Muscle of leg (tissue), 3 donors: ENCODE measurements at regions not wholly inside any gene's neighbourhood (a gene's known extent, or its start where the extent isn't known, plus 50 kb on each side); places are given as distances from the start of the nearest gene placed in this dataset.

Experiments used
- DNase-seq: peaks from one replicate; pipeline ENCODE4 v3.0.0; 2013
- H3K27ac ChIP-seq: one replicate; pipeline ENCODE4 v1.5.1; 2013; ENCODE audit warnings: mild to moderate bottlenecking, low read length, control low read depth
- H3K27me3 ChIP-seq: one replicate; pipeline ENCODE4 v1.6.1; 2013; ENCODE audit warnings: low read length; ENCODE audit not compliant: control insufficient read depth, insufficient read depth
- H3K36me3 ChIP-seq: one replicate; pipeline ENCODE4 v1.6.1; 2013; ENCODE audit warnings: low read length; ENCODE audit not compliant: control insufficient read depth, insufficient read depth
- H3K4me1 ChIP-seq: one replicate; pipeline ENCODE4 v1.6.1; 2013; ENCODE audit warnings: low read length; ENCODE audit not compliant: control insufficient read depth, insufficient read depth
- H3K4me3 ChIP-seq: one replicate; pipeline ENCODE4 v1.5.1; 2013; ENCODE audit warnings: low read length, control low read depth
- H3K9me3 ChIP-seq: replicated peaks from 2 replicates; pipeline ENCODE4 v1.6.1; 2013; ENCODE audit warnings: low read depth, low read length; ENCODE audit not compliant: control insufficient read depth
- WGBS: methylation state at CpG from one replicate; pipeline ENCODE4 v1.1.5; 2013; ENCODE audit warnings: missing lambda C conversion rate; ENCODE audit not compliant: insufficient coverage; 5-methylcytosine and 5-hydroxymethylcytosine counted together

- no peak overlapping the region for H3K27ac ChIP-seq
- H3K27me3 ChIP-seq = no peaks in the 10 kb centered on the region
- 81% methylated on average over 10 of the region's 16 CpGs for WGBS
- no peaks in the 10 kb centered on the region for H3K4me1 ChIP-seq
- H3K36me3 ChIP-seq = no peaks in the 10 kb centered on the region
- DNase-seq = no peak
- H3K4me3 ChIP-seq = no peak overlapping the region
- H3K9me3 ChIP-seq = no peaks in the 10 kb centered on the region
Observed at GRCh38 chr5:15384581-15384980, 115.4 kb upstream of the FBXL7 start.

GRCh38 chr5:15384176-15384575 is 115.8 kb upstream of the FBXL7 start:
- Histone ChIP-seq H3K27me3 (no peaks in the 10 kb centered on the region), H3K36me3 (no peaks in the 10 kb centered on the region), H3K9me3 (no peaks in the 10 kb centered on the region), H3K4me1 (no peaks in the 10 kb centered on the region), H3K4me3 (no peak overlapping the region), H3K27ac (no peak overlapping the region)
- no peak for DNase-seq
- WGBS = 77% methylated on average over 8 of the region's 9 CpGs

- DNase-seq = peak; percentile 43
- H3K4me3 ChIP-seq = no peak overlapping the region
- no peaks in the 10 kb centered on the region for H3K36me3 ChIP-seq
- H3K27ac ChIP-seq = no peak overlapping the region
- no CpG with 5 or more reads among the region's 1 CpG for WGBS
- no peaks in the 10 kb centered on the region for H3K4me1 ChIP-seq
- H3K27me3 ChIP-seq = no peaks in the 10 kb centered on the region
- H3K9me3 ChIP-seq = no peaks in the 10 kb centered on the region
Observed at GRCh38 chr5:15383469-15383868, 116.5 kb upstream of the FBXL7 start.

GRCh38 chr5:15383021-15383420 is 117.0 kb upstream of the FBXL7 start:
- DNase-seq = no peak
- no peaks in the 10 kb centered on the region for H3K9me3 ChIP-seq
- no CpG with 5 or more reads among the region's 3 CpGs for WGBS
- no peak overlapping the region for H3K4me3 ChIP-seq
- no peak overlapping the region for H3K27ac ChIP-seq
- H3K27me3 ChIP-seq = no peaks in the 10 kb centered on the region
- H3K4me1 ChIP-seq = no peaks in the 10 kb centered on the region
- no peaks in the 10 kb centered on the region for H3K36me3 ChIP-seq

- H3K27ac ChIP-seq = no peak overlapping the region
- no peaks in the 10 kb centered on the region for H3K9me3 ChIP-seq
- no peaks in the 10 kb centered on the region for H3K4me1 ChIP-seq
- no peak for DNase-seq
- H3K36me3 ChIP-seq = no peaks in the 10 kb centered on the region
- H3K27me3 ChIP-seq = no peaks in the 10 kb centered on the region
- 78% methylated on average over 2 of the region's 2 CpGs for WGBS
- H3K4me3 ChIP-seq = no peak overlapping the region
Observed at GRCh38 chr5:15377573-15378340, 122.2 kb upstream of the FBXL7 start.

GRCh38 chr5:15376803-15377202 is 123.2 kb upstream of the FBXL7 start:
- no CpG with 5 or more reads among the region's 2 CpGs for WGBS
- Histone ChIP-seq H3K27ac (no peak overlapping the region), H3K4me1 (no peaks in the 10 kb centered on the region), H3K36me3 (no peaks in the 10 kb centered on the region), H3K27me3 (no peaks in the 10 kb centered on the region), H3K4me3 (no peak overlapping the region), H3K9me3 (no peaks in the 10 kb centered on the region)
- DNase-seq = no peak

- Histone ChIP-seq H3K9me3 (no peaks in the 10 kb centered on the region), H3K4me3 (no peak overlapping the region), H3K27ac (no peak overlapping the region), H3K4me1 (no peaks in the 10 kb centered on the region), H3K36me3 (no peaks in the 10 kb centered on the region), H3K27me3 (no peaks in the 10 kb centered on the region)
- WGBS = no CpG with 5 or more reads among the region's 1 CpG
- no peak for DNase-seq
Observed at GRCh38 chr5:15376088-15376487, 123.9 kb upstream of the FBXL7 start.

- Histone ChIP-seq H3K4me1 (no peaks in the 10 kb centered on the region), H3K9me3 (no peaks in the 10 kb centered on the region), H3K4me3 (no peak overlapping the region), H3K36me3 (no peaks in the 10 kb centered on the region), H3K27ac (no peak overlapping the region), H3K27me3 (no peaks in the 10 kb centered on the region)
- no peak for DNase-seq
- WGBS = no CpG with 5 or more reads among the region's 1 CpG
Observed at GRCh38 chr5:15375559-15375958, 124.4 kb upstream of the FBXL7 start.

- H3K36me3 ChIP-seq = no peaks in the 10 kb centered on the region
- no peak overlapping the region for H3K4me3 ChIP-seq
- H3K27ac ChIP-seq = no peak overlapping the region
- H3K4me1 ChIP-seq = no peaks in the 10 kb centered on the region
- H3K9me3 ChIP-seq = no peaks in the 10 kb centered on the region
- H3K27me3 ChIP-seq = no peaks in the 10 kb centered on the region
- no peak for DNase-seq
Observed at GRCh38 chr5:15374886-15375285, 125.1 kb upstream of the FBXL7 start.

GRCh38 chr5:15373151-15373550 is 126.8 kb upstream of the FBXL7 start:
- Histone ChIP-seq H3K9me3 (no peaks in the 10 kb centered on the region), H3K4me1 (no peaks in the 10 kb centered on the region), H3K36me3 (no peaks in the 10 kb centered on the region), H3K27me3 (no peaks in the 10 kb centered on the region), H3K4me3 (no peak overlapping the region), H3K27ac (no peak overlapping the region)
- no peak for DNase-seq

GRCh38 chr5:15371184-15371583 is 128.8 kb upstream of the FBXL7 start:
- Histone ChIP-seq H3K4me1 (peaks cover 7% of the 10 kb centered on the region), H3K36me3 (no peaks in the 10 kb centered on the region)
- DNase-seq = peak; percentile 92

More at GRCh38 chr5:15371184-15371583, 128.8 kb upstream of the FBXL7 start:
- Histone ChIP-seq H3K27ac (peak overlapping the region; percentile 0), H3K27me3 (no peaks in the 10 kb centered on the region), H3K9me3 (no peaks in the 10 kb centered on the region), H3K4me3 (no peak overlapping the region)
- 27% methylated on average over 2 of the region's 3 CpGs for WGBS
